ENCODE measurements at regions not wholly inside any gene's neighbourhood (a gene's known extent, or its start where the extent isn't known, plus 50 kb on each side); places are given as distances from the start of the nearest gene placed in this dataset.
"Not testable (repeated sequence)": the region's sequence is repeated elsewhere in the genome, so short reads cannot be mapped to it uniquely, and the experiment has no call there.

- DNase-seq (ENCODE audit: low read depth, low spot score): no peak
- in situ Hi-C loops (cut with HindIII; ENCODE audit: low pct_unique_long_range_greater_than_20kb, low sequenced_read_pairs): no loop called here
These were observed 227.3 kb upstream of the RSPO3 start for GRCh38 chr6:126891158-126891557.

- in situ Hi-C loops (cut with HindIII; ENCODE audit: low pct_unique_long_range_greater_than_20kb, low sequenced_read_pairs); DNase-seq (ENCODE audit: low read depth, low spot score): not testable (repeated sequence)
These were observed 225.6 kb upstream of the RSPO3 start for GRCh38 chr6:126892869-126893268.

GRCh38 chr6:126897758-126898157 is 220.7 kb upstream of the RSPO3 start:
- in situ Hi-C loops (cut with HindIII; ENCODE audit: low pct_unique_long_range_greater_than_20kb, low sequenced_read_pairs): no loop called here

GRCh38 chr6:126904176-126904575 is 214.3 kb upstream of the RSPO3 start:
- DNase-seq (ENCODE audit: low read depth, low spot score): no peak
- in situ Hi-C loops (cut with HindIII; ENCODE audit: low pct_unique_long_range_greater_than_20kb, low sequenced_read_pairs): no loop called here

More at GRCh38 chr6:126897758-126898157, 220.7 kb upstream of the RSPO3 start:
- DNase-seq (ENCODE audit: low read depth, low spot score): no peak

GRCh38 chr6:126905917-126906316 is 212.6 kb upstream of the RSPO3 start:
- no peak for DNase-seq (ENCODE audit: low read depth, low spot score)
- in situ Hi-C loops (cut with HindIII; ENCODE audit: low pct_unique_long_range_greater_than_20kb, low sequenced_read_pairs): no loop called here

GRCh38 chr6:126907312-126907711 is 211.2 kb upstream of the RSPO3 start:
- in situ Hi-C loops (cut with HindIII; ENCODE audit: low pct_unique_long_range_greater_than_20kb, low sequenced_read_pairs): no loop called here
- DNase-seq (ENCODE audit: low read depth, low spot score): no peak

GRCh38 chr6:126907996-126908395 is 210.5 kb upstream of the RSPO3 start:
- DNase-seq (ENCODE audit: low read depth, low spot score): no peak
- in situ Hi-C loops (cut with HindIII; ENCODE audit: low pct_unique_long_range_greater_than_20kb, low sequenced_read_pairs): no loop called here

GRCh38 chr6:126909493-126909892 is 209.0 kb upstream of the RSPO3 start:
- DNase-seq (ENCODE audit: low read depth, low spot score): no peak
- in situ Hi-C loops (cut with HindIII; ENCODE audit: low pct_unique_long_range_greater_than_20kb, low sequenced_read_pairs): no loop called here

- in situ Hi-C loops (cut with HindIII; ENCODE audit: low pct_unique_long_range_greater_than_20kb, low sequenced_read_pairs): no loop called here
- no peak for DNase-seq (ENCODE audit: low read depth, low spot score)
These were observed 204.8 kb upstream of the RSPO3 start for GRCh38 chr6:126913651-126914050.

- no peak for DNase-seq (ENCODE audit: low read depth, low spot score)
- in situ Hi-C loops (cut with HindIII; ENCODE audit: low pct_unique_long_range_greater_than_20kb, low sequenced_read_pairs): no loop called here
These were observed 204.3 kb upstream of the RSPO3 start for GRCh38 chr6:126914172-126914571.

GRCh38 chr6:126914801-126915200 is 203.7 kb upstream of the RSPO3 start:
- in situ Hi-C loops (cut with HindIII; ENCODE audit: low pct_unique_long_range_greater_than_20kb, low sequenced_read_pairs): no loop called here
- DNase-seq (ENCODE audit: low read depth, low spot score): no peak

GRCh38 chr6:126919947-126920346 is 198.5 kb upstream of the RSPO3 start:
- DNase-seq (ENCODE audit: low read depth, low spot score): no peak
- in situ Hi-C loops (cut with HindIII; ENCODE audit: low pct_unique_long_range_greater_than_20kb, low sequenced_read_pairs): no loop called here

- no peak for DNase-seq (ENCODE audit: low read depth, low spot score)
- in situ Hi-C loops (cut with HindIII; ENCODE audit: low pct_unique_long_range_greater_than_20kb, low sequenced_read_pairs): no loop called here
These were observed 194.7 kb upstream of the RSPO3 start for GRCh38 chr6:126923807-126924206.

- no peak for DNase-seq (ENCODE audit: low read depth, low spot score)
- in situ Hi-C loops (cut with HindIII; ENCODE audit: low pct_unique_long_range_greater_than_20kb, low sequenced_read_pairs): no loop called here
These were observed 191.5 kb upstream of the RSPO3 start for GRCh38 chr6:126926926-126927325.

GRCh38 chr6:126927841-126928240 is 190.6 kb upstream of the RSPO3 start:
- in situ Hi-C loops (cut with HindIII; ENCODE audit: low pct_unique_long_range_greater_than_20kb, low sequenced_read_pairs): no loop called here
- DNase-seq (ENCODE audit: low read depth, low spot score): no peak

- DNase-seq (ENCODE audit: low read depth, low spot score): no peak
- in situ Hi-C loops (cut with HindIII; ENCODE audit: low pct_unique_long_range_greater_than_20kb, low sequenced_read_pairs): no loop called here
These were observed 181.0 kb upstream of the RSPO3 start for GRCh38 chr6:126937426-126937825.

- no peak for DNase-seq (ENCODE audit: low read depth, low spot score)
- in situ Hi-C loops (cut with HindIII; ENCODE audit: low pct_unique_long_range_greater_than_20kb, low sequenced_read_pairs): no loop called here
These were observed 178.7 kb upstream of the RSPO3 start for GRCh38 chr6:126939784-126940183.

- in situ Hi-C loops (cut with HindIII; ENCODE audit: low pct_unique_long_range_greater_than_20kb, low sequenced_read_pairs): no loop called here
- DNase-seq (ENCODE audit: low read depth, low spot score): no peak
These were observed 176.7 kb upstream of the RSPO3 start for GRCh38 chr6:126941751-126942150.

GRCh38 chr6:126944512-126944911 is 174.0 kb upstream of the RSPO3 start:
- no peak for DNase-seq (ENCODE audit: low read depth, low spot score)
- in situ Hi-C loops (cut with HindIII; ENCODE audit: low pct_unique_long_range_greater_than_20kb, low sequenced_read_pairs): no loop called here

- in situ Hi-C loops (cut with HindIII; ENCODE audit: low pct_unique_long_range_greater_than_20kb, low sequenced_read_pairs): no loop called here
- no peak for DNase-seq (ENCODE audit: low read depth, low spot score)
These were observed 173.3 kb upstream of the RSPO3 start for GRCh38 chr6:126945150-126945685.

Data from SK-MEL-5 (cell line).